ENCODE measurements at regions not wholly inside any gene's neighbourhood (a gene's known extent, or its start where the extent isn't known, plus 50 kb on each side); places are given as distances from the start of the nearest gene placed in this dataset.

- Mint-ChIP-seq H3K4me1 (no peaks in the 10 kb centered on the region), H3K27ac (no peak overlapping the region), H3K27me3 (ENCODE audit: low read depth, poor library complexity) (peaks cover 7% of the 10 kb centered on the region), H3K36me3 (ENCODE audit: low read depth) (no peaks in the 10 kb centered on the region), H3K4me3 (no peak overlapping the region), H3K9me3 (peaks cover 6% of the 10 kb centered on the region)
- TF ChIP-seq CTCF (IDR thresholded peaks at IDR 0.05): no peak
- DNase-seq: no peak
These were observed 520.4 kb upstream of the MDFIC2 start for GRCh38 chr3:70832834-70833205.

DNA sequence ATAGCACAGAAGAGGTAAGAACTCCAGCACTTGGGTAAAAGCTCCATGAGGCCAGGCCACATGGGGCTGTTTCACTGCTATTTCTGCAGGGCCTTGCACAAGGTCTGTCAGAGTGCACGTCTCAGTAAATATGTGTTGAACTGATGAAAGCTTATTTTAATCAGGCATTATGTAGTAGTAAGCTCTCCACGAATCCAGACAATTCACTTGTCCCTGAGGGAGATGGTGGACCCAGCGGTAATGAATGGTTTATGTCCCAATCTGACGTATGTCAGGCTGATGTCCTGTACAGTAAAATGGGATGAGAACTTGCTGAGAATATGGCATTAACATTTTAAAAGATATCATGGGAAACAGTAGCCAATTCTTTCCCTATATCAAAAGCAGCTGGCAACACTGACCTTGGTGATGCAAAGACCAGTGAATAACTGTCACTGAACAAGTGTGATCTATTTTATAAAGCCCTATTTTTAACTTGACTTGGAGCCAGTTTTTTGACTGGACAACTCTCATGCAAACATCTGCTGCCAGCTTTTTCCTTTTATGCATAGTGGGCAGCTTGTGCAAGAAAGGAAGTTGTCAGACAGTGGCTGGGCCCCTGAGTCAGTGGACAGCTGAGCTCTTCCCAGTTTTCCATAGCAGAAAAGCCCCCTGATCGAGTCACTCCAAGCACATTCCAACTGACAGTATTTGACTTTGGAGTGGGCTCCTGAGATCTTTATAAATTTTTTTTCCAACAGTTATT is 519.8 kb upstream of the MDFIC2 start:
- Mint-ChIP-seq H3K4me3 (no peak overlapping the region), H3K9me3 (peaks cover 6% of the 10 kb centered on the region), H3K27me3 (ENCODE audit: low read depth, poor library complexity) (peaks cover 7% of the 10 kb centered on the region), H3K36me3 (ENCODE audit: low read depth) (no peaks in the 10 kb centered on the region), H3K27ac (no peak overlapping the region), H3K4me1 (no peaks in the 10 kb centered on the region)
- DNase-seq: no peak
- TF ChIP-seq CTCF (IDR thresholded peaks at IDR 0.05): no peak

DNA sequence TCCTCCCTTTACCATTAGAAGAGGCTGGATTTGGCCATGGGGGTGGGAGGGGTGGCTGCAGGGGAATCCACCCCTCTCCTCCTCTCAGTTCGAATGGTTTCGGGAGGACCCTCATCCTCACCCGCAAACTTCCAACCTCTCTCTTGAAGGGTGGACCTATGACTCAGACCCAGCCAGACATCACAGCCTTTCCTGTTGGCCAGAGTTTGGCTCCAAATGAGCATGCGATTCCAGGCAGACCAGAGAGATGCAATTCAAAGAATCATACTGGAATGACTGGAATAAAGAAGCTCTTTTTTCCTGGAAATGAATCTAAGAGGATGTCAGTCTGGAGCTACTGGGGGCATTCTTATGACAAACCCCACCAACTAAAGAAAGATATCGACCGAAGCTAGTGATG is 516.7 kb upstream of the MDFIC2 start:
- Mint-ChIP-seq H3K36me3 (ENCODE audit: low read depth) (no peaks in the 10 kb centered on the region), H3K9me3 (peaks cover 6% of the 10 kb centered on the region), H3K27me3 (ENCODE audit: low read depth, poor library complexity) (peaks cover 6% of the 10 kb centered on the region), H3K4me3 (no peak overlapping the region), H3K4me1 (peaks cover 14% of the 10 kb centered on the region), H3K27ac (no peak overlapping the region)
- no peak for DNase-seq
- no peak for TF ChIP-seq CTCF (IDR thresholded peaks at IDR 0.05)

DNA sequence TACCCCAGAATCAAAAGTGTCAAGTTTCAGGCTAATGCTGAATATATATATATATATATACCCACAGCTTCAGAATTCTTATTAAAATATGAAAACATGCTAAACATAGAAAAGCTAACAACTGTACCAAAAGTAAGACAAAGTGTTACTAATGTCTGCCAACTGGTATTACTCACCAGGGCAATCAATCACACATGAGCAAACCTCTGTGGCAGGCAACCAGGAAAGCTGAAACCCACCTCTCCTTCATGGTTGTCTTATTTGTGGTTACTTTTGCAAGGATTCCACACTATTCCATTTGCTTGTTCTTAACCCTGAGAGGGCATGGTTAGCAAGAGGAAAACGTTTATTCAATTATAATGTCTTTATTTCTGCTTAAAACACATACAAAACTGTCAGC is 512.3 kb upstream of the MDFIC2 start:
- H3K27me3 Mint-ChIP-seq (ENCODE audit: low read depth, poor library complexity): peaks cover 3% of the 10 kb centered on the region
- H3K9me3 Mint-ChIP-seq: peaks cover 6% of the 10 kb centered on the region
- peaks cover 30% of the 10 kb centered on the region for H3K4me1 Mint-ChIP-seq
- no peak overlapping the region for H3K4me3 Mint-ChIP-seq
- no peak for DNase-seq
- no peak for TF ChIP-seq CTCF (IDR thresholded peaks at IDR 0.05)
- H3K36me3 Mint-ChIP-seq (ENCODE audit: low read depth): no peaks in the 10 kb centered on the region
- no peak overlapping the region for H3K27ac Mint-ChIP-seq

- Mint-ChIP-seq H3K27me3 (ENCODE audit: low read depth, poor library complexity) (peaks cover 3% of the 10 kb centered on the region), H3K27ac (no peak overlapping the region), H3K4me1 (peaks cover 30% of the 10 kb centered on the region), H3K9me3 (peaks cover 6% of the 10 kb centered on the region), H3K36me3 (ENCODE audit: low read depth) (no peaks in the 10 kb centered on the region), H3K4me3 (no peak overlapping the region)
- DNase-seq: no peak
- TF ChIP-seq CTCF (IDR thresholded peaks at IDR 0.05): no peak
These were observed 511.6 kb upstream of the MDFIC2 start for GRCh38 chr3:70824078-70824477.

DNA sequence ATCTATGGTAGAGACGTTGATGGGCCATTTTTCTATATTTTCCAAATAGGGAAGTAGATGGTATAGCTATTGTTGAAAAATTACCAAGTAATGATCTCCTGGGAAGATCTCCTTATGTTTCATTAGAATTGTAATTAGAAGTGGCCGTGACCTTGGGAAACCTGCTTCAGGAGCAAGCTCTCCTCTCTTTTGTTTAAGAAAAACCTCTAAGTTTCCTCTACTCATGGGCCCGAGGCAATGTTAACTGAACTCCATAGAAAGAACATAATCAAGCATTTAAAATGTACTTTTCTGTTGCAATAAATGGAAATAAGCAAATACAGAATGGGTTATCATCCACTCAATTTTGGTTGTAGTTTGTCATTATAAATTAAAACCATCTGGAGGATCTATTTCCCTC is 511.2 kb upstream of the MDFIC2 start:
- Mint-ChIP-seq H3K4me3 (no peak overlapping the region), H3K27ac (no peak overlapping the region), H3K9me3 (peaks cover 6% of the 10 kb centered on the region), H3K36me3 (ENCODE audit: low read depth) (no peaks in the 10 kb centered on the region), H3K27me3 (ENCODE audit: low read depth, poor library complexity) (peaks cover 3% of the 10 kb centered on the region), H3K4me1 (peaks cover 30% of the 10 kb centered on the region)
- no peak for DNase-seq
- TF ChIP-seq CTCF (IDR thresholded peaks at IDR 0.05): no peak
